Endodermal cell (in vitro differentiated cells): ENCODE measurements at regions not wholly inside any gene's neighbourhood (a gene's known extent, or its start where the extent isn't known, plus 50 kb on each side); places are given as distances from the start of the nearest gene placed in this dataset.

Experiments used
- DNase-seq: peaks from one replicate; pipeline ENCODE4 v3.0.0-alpha.2; 2017
- H3K27ac ChIP-seq: 2 replicates; pipeline ENCODE4 v1.5.1; 2013; ENCODE audit warnings: mild to moderate bottlenecking, low read depth, low read length, moderate library complexity
- H3K27me3 ChIP-seq: 2 replicates; pipeline ENCODE4 v1.6.1; 2013; ENCODE audit warnings: mild to moderate bottlenecking, low read length, moderate library complexity; ENCODE audit not compliant: insufficient read depth, control insufficient read depth, poor library complexity, severe bottlenecking
- H3K36me3 ChIP-seq: 2 replicates; pipeline ENCODE4 v1.7.0; 2013; ENCODE audit warnings: mild to moderate bottlenecking, low read length, moderate library complexity; ENCODE audit not compliant: control insufficient read depth, insufficient read depth
- H3K4me1 ChIP-seq: one replicate; pipeline ENCODE4 v1.7.0; 2013; ENCODE audit warnings: low read length; ENCODE audit not compliant: control insufficient read depth, insufficient read depth
- H3K4me3 ChIP-seq: 2 replicates; pipeline ENCODE4 v1.5.1; 2013; ENCODE audit warnings: mild to moderate bottlenecking, low read length, moderate library complexity
- H3K9ac ChIP-seq: 2 replicates; pipeline ENCODE4 v1.6.1; 2013; ENCODE audit warnings: mild to moderate bottlenecking, low read length, moderate library complexity; ENCODE audit not compliant: poor library complexity, severe bottlenecking; ENCODE audit errors: extremely low read depth
- H3K9me3 ChIP-seq: 2 replicates; pipeline ENCODE4 v1.6.1; 2013; ENCODE audit warnings: mild to moderate bottlenecking, low read length, moderate library complexity; ENCODE audit not compliant: control insufficient read depth
- H3K27ac Mint-ChIP-seq: 2 replicates; pipeline ENCODE4 v1.8.0; 2020; ENCODE audit warnings: mixed read lengths
- H3K27me3 Mint-ChIP-seq: 2 replicates; pipeline ENCODE4 v1.8.0; 2021; ENCODE audit warnings: mild to moderate bottlenecking, mixed read lengths; ENCODE audit not compliant: insufficient read depth
- H3K36me3 Mint-ChIP-seq: 2 replicates; pipeline ENCODE4 v1.8.0; 2020; ENCODE audit warnings: low read depth, mixed read lengths
- H3K4me1 Mint-ChIP-seq: 2 replicates; pipeline ENCODE4 v1.8.0; 2020; ENCODE audit warnings: mixed read lengths
- H3K4me3 Mint-ChIP-seq: 2 replicates; pipeline ENCODE4 v1.8.0; 2020; ENCODE audit warnings: mild to moderate bottlenecking, moderate library complexity, mixed read lengths
- H3K9me3 Mint-ChIP-seq: 2 replicates; pipeline ENCODE4 v1.8.0; 2020; ENCODE audit warnings: mild to moderate bottlenecking, mixed read lengths
- WGBS, 2 experiments: methylation state at CpG; one replicate each; pipeline versions ENCODE4 v1.1.5 to v1.1.7; 2013; ENCODE audit warnings: missing lambda C conversion rate in 2 of 2, mixed read lengths in 1 of 2; ENCODE audit not compliant: insufficient coverage in 1 of 2, insufficient read length in 1 of 2; 5-methylcytosine and 5-hydroxymethylcytosine counted together
- TF ChIP-seq, protein P1 (sequence below): fragments of 200-600 bp; sonication (generic); conservative IDR thresholded peaks from 2 replicates; pipeline ENCODE4 v1.5.0; 2021; ENCODE audit warnings: antibody characterized with exemption, mild to moderate bottlenecking

GRCh38 chr12:111089616-111090015, 169.2 kb upstream of the MYL2 start:
- peaks cover 23% of the 10 kb centered on the region for H3K4me1 Mint-ChIP-seq
- Histone ChIP-seq H3K27me3 (no peaks in the 10 kb centered on the region), H3K36me3 (no peaks in the 10 kb centered on the region), H3K9me3 (peaks cover 6% of the 10 kb centered on the region), H3K27ac (no peak overlapping the region), H3K4me3 (no peak overlapping the region), H3K9ac (no peak overlapping the region), H3K4me1 (peaks cover 2% of the 10 kb centered on the region)
- WGBS, 2 experiments = 85 to 100% methylated on average over 1 of the region's 1 CpG
- H3K27me3 Mint-ChIP-seq = no peaks in the 10 kb centered on the region
- no peak for DNase-seq
- H3K27ac Mint-ChIP-seq = peak overlapping the region; percentile 19
- no peaks in the 10 kb centered on the region for H3K36me3 Mint-ChIP-seq
- H3K4me3 Mint-ChIP-seq = no peak overlapping the region
- H3K9me3 Mint-ChIP-seq = peaks cover 10% of the 10 kb centered on the region
- TF ChIP-seq, protein P1, sequence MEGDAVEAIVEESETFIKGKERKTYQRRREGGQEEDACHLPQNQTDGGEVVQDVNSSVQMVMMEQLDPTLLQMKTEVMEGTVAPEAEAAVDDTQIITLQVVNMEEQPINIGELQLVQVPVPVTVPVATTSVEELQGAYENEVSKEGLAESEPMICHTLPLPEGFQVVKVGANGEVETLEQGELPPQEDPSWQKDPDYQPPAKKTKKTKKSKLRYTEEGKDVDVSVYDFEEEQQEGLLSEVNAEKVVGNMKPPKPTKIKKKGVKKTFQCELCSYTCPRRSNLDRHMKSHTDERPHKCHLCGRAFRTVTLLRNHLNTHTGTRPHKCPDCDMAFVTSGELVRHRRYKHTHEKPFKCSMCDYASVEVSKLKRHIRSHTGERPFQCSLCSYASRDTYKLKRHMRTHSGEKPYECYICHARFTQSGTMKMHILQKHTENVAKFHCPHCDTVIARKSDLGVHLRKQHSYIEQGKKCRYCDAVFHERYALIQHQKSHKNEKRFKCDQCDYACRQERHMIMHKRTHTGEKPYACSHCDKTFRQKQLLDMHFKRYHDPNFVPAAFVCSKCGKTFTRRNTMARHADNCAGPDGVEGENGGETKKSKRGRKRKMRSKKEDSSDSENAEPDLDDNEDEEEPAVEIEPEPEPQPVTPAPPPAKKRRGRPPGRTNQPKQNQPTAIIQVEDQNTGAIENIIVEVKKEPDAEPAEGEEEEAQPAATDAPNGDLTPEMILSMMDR = no peak

- Mint-ChIP-seq H3K4me1 (peaks cover 19% of the 10 kb centered on the region), H3K9me3 (peaks cover 10% of the 10 kb centered on the region), H3K27ac (no peak overlapping the region), H3K36me3 (no peaks in the 10 kb centered on the region), H3K27me3 (no peaks in the 10 kb centered on the region), H3K4me3 (no peak overlapping the region)
- no peaks in the 10 kb centered on the region for H3K36me3 ChIP-seq
- H3K27ac ChIP-seq = no peak overlapping the region
- peaks cover 2% of the 10 kb centered on the region for H3K4me1 ChIP-seq
- H3K4me3 ChIP-seq = no peak overlapping the region
- no peak overlapping the region for H3K9ac ChIP-seq
- 97 to 100% methylated on average over 8 to 9 of the region's 9 CpGs for WGBS, 2 experiments
- no peak for DNase-seq
- peaks cover 6% of the 10 kb centered on the region for H3K9me3 ChIP-seq
- TF ChIP-seq, protein P1 = no peak
- no peaks in the 10 kb centered on the region for H3K27me3 ChIP-seq
Measured at GRCh38 chr12:111088409-111088808, 168.0 kb upstream of the MYL2 start.

GRCh38 chr12:111086947-111087700, 166.7 kb upstream of the MYL2 start:
- no peaks in the 10 kb centered on the region for H3K36me3 ChIP-seq
- H3K27ac ChIP-seq = no peak overlapping the region
- TF ChIP-seq, protein P1 = no peak
- no peaks in the 10 kb centered on the region for H3K36me3 Mint-ChIP-seq
- peaks cover 10% of the 10 kb centered on the region for H3K9me3 Mint-ChIP-seq
- H3K4me3 Mint-ChIP-seq = no peak overlapping the region
- no peak overlapping the region for H3K4me3 ChIP-seq
- peaks cover 6% of the 10 kb centered on the region for H3K9me3 ChIP-seq
- H3K27me3 Mint-ChIP-seq = no peaks in the 10 kb centered on the region
- H3K4me1 ChIP-seq = no peaks in the 10 kb centered on the region
- no peak overlapping the region for H3K27ac Mint-ChIP-seq
- WGBS, 2 experiments = 88 to 93% methylated on average over 4 to 12 of the region's 12 CpGs
- no peak overlapping the region for H3K9ac ChIP-seq
- H3K4me1 Mint-ChIP-seq = peaks cover 11% of the 10 kb centered on the region
- DNase-seq = no peak
- H3K27me3 ChIP-seq = no peaks in the 10 kb centered on the region
